ENCODE measurements at regions not wholly inside any gene's neighbourhood (a gene's known extent, or its start where the extent isn't known, plus 50 kb on each side); places are given as distances from the start of the nearest gene placed in this dataset.

GRCh38 chr13:40389081-40389641 is 277.3 kb downstream of the FOXO1 start:
- no peak for DNase-seq (ENCODE audit: low read depth)

- DNase-seq (ENCODE audit: low read depth): no peak
Observed at GRCh38 chr13:40390401-40390916, 276.0 kb downstream of the FOXO1 start.

GRCh38 chr13:40391788-40392187 is 274.7 kb downstream of the FOXO1 start:
- no peak for DNase-seq (ENCODE audit: low read depth)

- no peak for DNase-seq (ENCODE audit: low read depth)
Observed at GRCh38 chr13:40394304-40394985, 272.0 kb downstream of the FOXO1 start.

GRCh38 chr13:40398065-40398464 is 268.4 kb downstream of the FOXO1 start:
- DNase-seq (ENCODE audit: low read depth): no peak

GRCh38 chr13:40399756-40400155 is 266.7 kb downstream of the FOXO1 start:
- DNase-seq (ENCODE audit: low read depth): no peak

- DNase-seq (ENCODE audit: low read depth): peak; percentile 99
Observed at GRCh38 chr13:40401911-40402776, 264.3 kb downstream of the FOXO1 start.

- peak; percentile 79 for DNase-seq (ENCODE audit: low read depth)
Observed at GRCh38 chr13:40402931-40403431, 263.5 kb downstream of the FOXO1 start.

GRCh38 chr13:40403509-40404241 is 262.8 kb downstream of the FOXO1 start:
- DNase-seq (ENCODE audit: low read depth): no peak

GRCh38 chr13:40404407-40404806 is 262.0 kb downstream of the FOXO1 start:
- DNase-seq (ENCODE audit: low read depth): no peak

- DNase-seq (ENCODE audit: low read depth): no peak
Observed at GRCh38 chr13:40404967-40405716, 261.3 kb downstream of the FOXO1 start.

GRCh38 chr13:40406405-40407120 is 259.9 kb downstream of the FOXO1 start:
- DNase-seq (ENCODE audit: low read depth): peak; percentile 92

GRCh38 chr13:40407567-40407966 is 258.9 kb downstream of the FOXO1 start:
- no peak for DNase-seq (ENCODE audit: low read depth)

GRCh38 chr13:40408602-40409001 is 257.8 kb downstream of the FOXO1 start:
- DNase-seq (ENCODE audit: low read depth): peak; percentile 90

- DNase-seq (ENCODE audit: low read depth): no peak
Observed at GRCh38 chr13:40409278-40409677, 257.2 kb downstream of the FOXO1 start.

GRCh38 chr13:40410315-40410714 is 256.1 kb downstream of the FOXO1 start:
- DNase-seq (ENCODE audit: low read depth): no peak

- DNase-seq (ENCODE audit: low read depth): no peak
Observed at GRCh38 chr13:40420160-40420740, 246.2 kb downstream of the FOXO1 start.

- no peak for DNase-seq (ENCODE audit: low read depth)
Observed at GRCh38 chr13:40422588-40423235, 243.7 kb downstream of the FOXO1 start.

GRCh38 chr13:40428354-40428753 is 238.1 kb downstream of the FOXO1 start:
- DNase-seq (ENCODE audit: low read depth): no peak

Data from EH (cell line).